MM.1S (cell line): ENCODE measurements at regions not wholly inside any gene's neighbourhood (a gene's known extent, or its start where the extent isn't known, plus 50 kb on each side); places are given as distances from the start of the nearest gene placed in this dataset.
"Not testable (repeated sequence)": the region's sequence is repeated elsewhere in the genome, so short reads cannot be mapped to it uniquely, and the experiment has no call there.

Experiments used
- EZH2phosphoT487 ChIP-seq: fragments of 300-600 bp; sonication (generic); IDR thresholded peaks from 2 replicates; pipeline ENCODE4 v1.6.1; 2018; ENCODE audit warnings: antibody characterized with exemption, low read length
- TF ChIP-seq, protein P1 (sequence below): fragments of 300-600 bp; sonication (generic); IDR thresholded peaks from 2 replicates; pipeline ENCODE4 v1.5.1; 2016; ENCODE audit warnings: antibody characterized with exemption, low read length, mixed read lengths

DNA sequence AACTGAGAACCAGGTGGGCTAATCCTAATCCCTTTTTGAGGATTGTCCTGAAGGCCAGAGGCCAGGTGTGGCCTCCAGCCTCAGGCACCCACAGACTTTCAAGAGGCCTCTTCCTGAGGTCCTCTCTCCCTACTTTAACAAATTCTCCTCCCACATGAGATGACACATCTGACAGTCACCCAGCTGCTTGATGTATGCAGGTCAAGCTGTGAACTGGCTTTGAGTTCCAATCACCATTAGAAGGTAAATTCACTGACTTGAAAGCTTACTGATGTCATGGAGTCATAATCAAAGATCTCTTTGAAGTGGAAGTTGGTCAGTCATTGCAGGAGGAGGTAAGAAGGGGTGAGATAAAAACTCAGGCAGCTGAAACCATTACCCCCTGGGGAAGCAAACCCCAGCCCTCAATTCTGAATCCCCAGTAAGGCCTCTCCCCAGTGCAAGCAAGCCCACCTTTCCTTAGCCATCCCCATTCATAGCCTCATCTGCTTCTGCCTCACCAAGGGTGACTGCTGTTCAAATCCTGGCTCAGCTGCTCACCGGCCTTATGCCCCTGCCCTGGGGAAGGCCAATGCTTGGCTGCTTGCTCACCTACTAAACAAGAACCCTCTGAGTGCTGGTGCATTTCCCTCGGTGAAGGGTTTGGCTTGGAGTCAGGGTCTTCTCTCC, 196.3 kb downstream of the BCL2L11 start:
- not testable (repeated sequence) for TF ChIP-seq EZH2phosphoT487
- TF ChIP-seq, protein P1, sequence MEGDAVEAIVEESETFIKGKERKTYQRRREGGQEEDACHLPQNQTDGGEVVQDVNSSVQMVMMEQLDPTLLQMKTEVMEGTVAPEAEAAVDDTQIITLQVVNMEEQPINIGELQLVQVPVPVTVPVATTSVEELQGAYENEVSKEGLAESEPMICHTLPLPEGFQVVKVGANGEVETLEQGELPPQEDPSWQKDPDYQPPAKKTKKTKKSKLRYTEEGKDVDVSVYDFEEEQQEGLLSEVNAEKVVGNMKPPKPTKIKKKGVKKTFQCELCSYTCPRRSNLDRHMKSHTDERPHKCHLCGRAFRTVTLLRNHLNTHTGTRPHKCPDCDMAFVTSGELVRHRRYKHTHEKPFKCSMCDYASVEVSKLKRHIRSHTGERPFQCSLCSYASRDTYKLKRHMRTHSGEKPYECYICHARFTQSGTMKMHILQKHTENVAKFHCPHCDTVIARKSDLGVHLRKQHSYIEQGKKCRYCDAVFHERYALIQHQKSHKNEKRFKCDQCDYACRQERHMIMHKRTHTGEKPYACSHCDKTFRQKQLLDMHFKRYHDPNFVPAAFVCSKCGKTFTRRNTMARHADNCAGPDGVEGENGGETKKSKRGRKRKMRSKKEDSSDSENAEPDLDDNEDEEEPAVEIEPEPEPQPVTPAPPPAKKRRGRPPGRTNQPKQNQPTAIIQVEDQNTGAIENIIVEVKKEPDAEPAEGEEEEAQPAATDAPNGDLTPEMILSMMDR: not testable (repeated sequence)
